PC-9 (cell line): ENCODE measurements at regions not wholly inside any gene's neighbourhood (a gene's known extent, or its start where the extent isn't known, plus 50 kb on each side); places are given as distances from the start of the nearest gene placed in this dataset.
"Not testable (repeated sequence)": the region's sequence is repeated elsewhere in the genome, so short reads cannot be mapped to it uniquely, and the experiment has no call there.

Source experiments
- BruUV-seq: library from RNA; stranded (reverse); fragments of 400-500 nt; replicated peaks from 2 replicates; lab custom pipeline; 2021; lab: Mats Ljungman, UMichigan
- CTCF ChIA-PET: fragments of 300-600 bp; sonication (Branson Sonifier 250); formaldehyde crosslinking; loops from one replicate; lab custom pipeline; 2022; ENCODE audit warnings: antibody characterized with exemption; lab: Charles Lee
- POLR2A ChIA-PET: fragments of 300-600 bp; sonication (Branson Sonifier 250); formaldehyde crosslinking; loops from one replicate; lab custom pipeline; 2022; ENCODE audit warnings: antibody characterized with exemption; ENCODE audit not compliant: unreplicated experiment; lab: Charles Lee
- DNase-seq, 2 experiments: peaks; one replicate each; pipeline versions ENCODE4 v3.0.0 to v3.0.0-alpha.2; 2015 to 2022; ENCODE audit warnings: mixed read lengths in 1 of 2
- H2AFZ ChIP-seq: fragments of 200-600 bp; sonication (generic); 2 replicates; pipeline ENCODE4 v1.8.1; 2017; ENCODE audit warnings: antibody characterized with exemption
- H3F3A ChIP-seq: fragments of 200-600 bp; sonication (generic); 2 replicates; pipeline ENCODE4 v1.8.1; 2017; ENCODE audit warnings: antibody characterized with exemption, mild to moderate bottlenecking, low read depth; ENCODE audit not compliant: insufficient read depth
- H3K27ac ChIP-seq: fragments of 200-600 bp; sonication (generic); 2 replicates; pipeline ENCODE4 v1.6.1; 2016; ENCODE audit warnings: mixed run types
- H3K27me3 ChIP-seq: fragments of 200-600 bp; sonication (generic); 2 replicates; pipeline ENCODE4 v1.6.1; 2016; ENCODE audit warnings: low read depth, mixed run types; ENCODE audit not compliant: insufficient read depth
- H3K36me3 ChIP-seq: fragments of 200-600 bp; sonication (generic); 2 replicates; pipeline ENCODE4 v1.6.1; 2016; ENCODE audit warnings: low read depth, mixed run types
- H3K4me1 ChIP-seq: fragments of 200-600 bp; sonication (generic); replicated peaks from 2 replicates; pipeline ENCODE4 v1.6.1; 2016; ENCODE audit warnings: mixed run types; ENCODE audit not compliant: insufficient read depth
- H3K4me2 ChIP-seq: fragments of 200-600 bp; sonication (generic); 2 replicates; pipeline ENCODE4 v1.6.1; 2017; ENCODE audit warnings: mixed run types
- H3K4me3 ChIP-seq: fragments of 200-600 bp; sonication (generic); 2 replicates; pipeline ENCODE4 v1.6.1; 2016; ENCODE audit warnings: mixed run types
- H3K79me2 ChIP-seq: fragments of 200-600 bp; sonication (generic); 2 replicates; pipeline ENCODE4 v1.6.1; 2017; ENCODE audit warnings: low read depth, mixed run types
- H3K9me2 ChIP-seq: fragments of 200-600 bp; sonication (generic); 2 replicates; pipeline ENCODE4 v1.8.1; 2017; ENCODE audit warnings: mild to moderate bottlenecking; ENCODE audit not compliant: insufficient read depth
- H3K9me3 ChIP-seq: fragments of 200-600 bp; sonication (generic); 2 replicates; pipeline ENCODE4 v1.8.1; 2016; ENCODE audit warnings: low read depth; ENCODE audit not compliant: insufficient read depth
- H4K20me1 ChIP-seq: fragments of 200-600 bp; sonication (generic); 2 replicates; pipeline ENCODE4 v1.8.1; 2017; ENCODE audit not compliant: insufficient read depth
- CTCF ChIP-seq: fragments of 200-600 bp; sonication (generic); conservative IDR thresholded peaks from 2 replicates; pipeline ENCODE4 v1.6.1; 2017; ENCODE audit warnings: mixed run types, antibody characterized with exemption, mild to moderate bottlenecking, moderate library complexity
- EZH2 ChIP-seq: fragments of 200-600 bp; sonication (generic); IDR thresholded peaks from 2 replicates; pipeline ENCODE4 v1.8.0; 2017; ENCODE audit warnings: antibody characterized with exemption, low read depth
- intact Hi-C: fragments of 100-400 bp; cut with micrococcal nuclease; formaldehyde crosslinking; loops from one replicate; pipeline ENCODE4 v1.10.0; 2022; ENCODE audit not compliant: unreplicated experiment

GRCh38 chrX:40855411-40855810, 120.1 kb upstream of the MED14 start:
- Histone ChIP-seq H3K9me2 (no peaks in the 10 kb centered on the region), H2AFZ (no peak overlapping the region), H3K36me3 (no peaks in the 10 kb centered on the region), H3K79me2 (no peaks in the 10 kb centered on the region), H3K4me1 (no peaks in the 10 kb centered on the region), H3K4me2 (no peak overlapping the region), H3K27me3 (no peaks in the 10 kb centered on the region), H3K27ac (no peak overlapping the region), H3F3A (no peaks in the 10 kb centered on the region), H3K4me3 (no peak overlapping the region), H4K20me1 (no peaks in the 10 kb centered on the region), H3K9me3 (no peaks in the 10 kb centered on the region)
- POLR2A ChIA-PET: no interaction called here
- TF ChIP-seq EZH2 (no peak), CTCF (no peak)
- no TSS peak for BruUV-seq
- CTCF ChIA-PET: no interaction called here
- peak; percentile 12 to 42 for DNase-seq
- intact Hi-C loops: no loop called here

- Histone ChIP-seq H3K4me3 (no peak overlapping the region), H3K4me1 (no peaks in the 10 kb centered on the region), H3K9me3 (no peaks in the 10 kb centered on the region), H3K79me2 (no peaks in the 10 kb centered on the region), H3K27me3 (no peaks in the 10 kb centered on the region), H3K27ac (no peak overlapping the region), H3K4me2 (no peak overlapping the region), H3K9me2 (no peaks in the 10 kb centered on the region), H3F3A (no peaks in the 10 kb centered on the region), H2AFZ (no peak overlapping the region), H3K36me3 (no peaks in the 10 kb centered on the region), H4K20me1 (no peaks in the 10 kb centered on the region)
- intact Hi-C loops: no loop called here
- ChIA-PET CTCF (no interaction called here), POLR2A (no interaction called here)
- no TSS peak for BruUV-seq
- DNase-seq: no peak
- TF ChIP-seq CTCF (no peak), EZH2 (no peak)
Measured at GRCh38 chrX:40855932-40856515, 120.7 kb upstream of the MED14 start.

GRCh38 chrX:40861952-40862554, 126.7 kb upstream of the MED14 start:
- H3K4me2 ChIP-seq, H2AFZ ChIP-seq, H3K9me2 ChIP-seq, H3F3A ChIP-seq, H3K9me3 ChIP-seq, H3K27me3 ChIP-seq, H3K27ac ChIP-seq, H3K79me2 ChIP-seq, DNase-seq, H4K20me1 ChIP-seq, intact Hi-C loops, H3K4me3 ChIP-seq, H3K36me3 ChIP-seq, BruUV-seq, H3K4me1 ChIP-seq, CTCF ChIA-PET: not testable (repeated sequence)
- POLR2A ChIA-PET: interaction anchor here (0.6 kb wide), 1 partner anchor 211 kb away, joined by 10 read pairs; no protein-coding TSS in a partner anchor

DNA sequence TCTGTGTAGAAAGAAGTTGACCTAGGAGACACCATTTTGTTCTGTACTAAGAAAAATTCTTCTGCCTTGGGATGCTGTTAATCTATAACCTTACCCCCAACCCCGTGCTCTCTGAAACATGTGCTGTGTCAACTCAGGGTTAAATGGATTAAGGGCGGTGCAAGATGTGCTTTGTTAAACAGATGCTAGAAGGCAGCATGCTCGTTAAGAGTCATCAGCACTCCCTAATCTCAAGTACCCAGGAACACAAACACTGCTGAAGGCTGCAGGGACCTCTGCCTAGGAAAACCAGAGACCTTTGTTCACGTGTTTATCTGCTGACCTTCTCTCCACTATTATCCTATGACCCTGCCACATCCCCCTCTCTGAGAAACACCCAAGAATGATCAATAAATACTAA, 127.9 kb upstream of the MED14 start:
- H3K36me3 ChIP-seq, H2AFZ ChIP-seq, H3K79me2 ChIP-seq, H3K9me2 ChIP-seq, H3K27me3 ChIP-seq, H3K4me3 ChIP-seq, H4K20me1 ChIP-seq, H3K9me3 ChIP-seq, BruUV-seq, H3F3A ChIP-seq, H3K4me2 ChIP-seq, H3K27ac ChIP-seq, intact Hi-C loops, DNase-seq, H3K4me1 ChIP-seq, CTCF ChIA-PET, POLR2A ChIA-PET: not testable (repeated sequence)
